ENCODE measurements at regions not wholly inside any gene's neighbourhood (a gene's known extent, or its start where the extent isn't known, plus 50 kb on each side); places are given as distances from the start of the nearest gene placed in this dataset.

GRCh38 chr10:8473205-8473604 is 418.7 kb downstream of the GATA3 start:
- no peak for TF ChIP-seq CTCF (IDR thresholded peaks at IDR 0.05)
- TF ChIP-seq EP300 (IDR thresholded peaks at IDR 0.05): no peak
- no peak for TF ChIP-seq POLR2A (IDR thresholded peaks at IDR 0.05)
- intact Hi-C loops (cut with DNase I): no loop called here
- no peaks in the 10 kb centered on the region for H3K27me3 ChIP-seq
- 79 to 81% (median 80%) methylated on average over 2 of the region's 2 CpGs for WGBS, 3 donors
- no peak overlapping the region for H3K27ac ChIP-seq
- no peak overlapping the region for H3K4me3 ChIP-seq
- no peaks in the 10 kb centered on the region for H3K36me3 ChIP-seq
- no peaks in the 10 kb centered on the region for H3K9me3 ChIP-seq
- DNase-seq: no peak
- H3K4me1 ChIP-seq (ENCODE audit: insufficient read depth): no peaks in the 10 kb centered on the region

- Histone ChIP-seq H3K9me3 (no peaks in the 10 kb centered on the region), H3K4me1 (ENCODE audit: insufficient read depth) (no peaks in the 10 kb centered on the region), H3K27me3 (no peaks in the 10 kb centered on the region), H3K27ac (no peak overlapping the region), H3K36me3 (no peaks in the 10 kb centered on the region), H3K4me3 (no peak overlapping the region)
- 79 to 84% (median 82%) methylated on average over 1 of the region's 1 CpG for WGBS, 3 donors
- TF ChIP-seq POLR2A (IDR thresholded peaks at IDR 0.05) (no peak), EP300 (IDR thresholded peaks at IDR 0.05) (no peak), CTCF (IDR thresholded peaks at IDR 0.05) (no peak)
- no peak for DNase-seq
- intact Hi-C loops (cut with DNase I): no loop called here
Measured at GRCh38 chr10:8477300-8477699, 422.8 kb downstream of the GATA3 start.

- DNase-seq: no peak
- TF ChIP-seq POLR2A (IDR thresholded peaks at IDR 0.05) (no peak), EP300 (IDR thresholded peaks at IDR 0.05) (no peak), CTCF (IDR thresholded peaks at IDR 0.05) (no peak)
Measured at GRCh38 chr10:8481718-8482504, 427.4 kb downstream of the GATA3 start.

GRCh38 chr10:8485032-8485431 is 430.5 kb downstream of the GATA3 start:
- no peaks in the 10 kb centered on the region for H3K36me3 ChIP-seq
- H3K4me3 ChIP-seq: no peak overlapping the region
- no peaks in the 10 kb centered on the region for H3K9me3 ChIP-seq
- no peak for DNase-seq
- H3K4me1 ChIP-seq (ENCODE audit: insufficient read depth): no peaks in the 10 kb centered on the region
- intact Hi-C loops (cut with DNase I): no loop called here
- 65 to 77% (median 76%) methylated on average over 6 of the region's 6 CpGs for WGBS, 3 donors
- H3K27me3 ChIP-seq: no peaks in the 10 kb centered on the region
- no peak overlapping the region for H3K27ac ChIP-seq
- TF ChIP-seq CTCF (IDR thresholded peaks at IDR 0.05) (no peak), EP300 (IDR thresholded peaks at IDR 0.05) (no peak), POLR2A (IDR thresholded peaks at IDR 0.05) (no peak)

More at GRCh38 chr10:8481718-8482504, 427.4 kb downstream of the GATA3 start:
- 67 to 76% (median 72%) methylated on average over 10 of the region's 10 CpGs for WGBS, 3 donors
- no peaks in the 10 kb centered on the region for H3K36me3 ChIP-seq
- no peaks in the 10 kb centered on the region for H3K9me3 ChIP-seq
- H3K4me1 ChIP-seq (ENCODE audit: insufficient read depth): no peaks in the 10 kb centered on the region
- H3K4me3 ChIP-seq: no peak overlapping the region
- H3K27me3 ChIP-seq: no peaks in the 10 kb centered on the region
- no peak overlapping the region for H3K27ac ChIP-seq
- intact Hi-C loops (cut with DNase I): no loop called here
